Right cardiac atrium (tissue), 5 donors: ENCODE measurements at regions not wholly inside any gene's neighbourhood (a gene's known extent, or its start where the extent isn't known, plus 50 kb on each side); places are given as distances from the start of the nearest gene placed in this dataset.

Source experiments
- ATAC-seq, 2 donors: fragments of 200-7000 bp; cut with Tn5 transposase; one replicate each; pipeline versions ENCODE4 v1.8.0 to v1.9.1; 2020; ENCODE audit warnings: moderate library complexity in 2 of 2, mild to moderate bottlenecking in 1 of 2
- DNase-seq, 3 donors: peaks; one replicate each; pipeline ENCODE4 v3.0.0-alpha.2; 2020
- H3K27ac ChIP-seq: one replicate; pipeline ENCODE4 v1.5.1; 2013; ENCODE audit warnings: mild to moderate bottlenecking, low read length, control low read depth, moderate library complexity
- H3K27me3 ChIP-seq: one replicate; pipeline ENCODE4 v1.6.1; 2013; ENCODE audit not compliant: control insufficient read depth, insufficient read depth
- H3K4me1 ChIP-seq: one replicate; pipeline ENCODE4 v1.6.1; 2013; ENCODE audit warnings: low read length; ENCODE audit not compliant: control insufficient read depth, insufficient read depth
- H3K4me3 ChIP-seq: one replicate; pipeline ENCODE4 v1.5.1; 2013; ENCODE audit warnings: low read length, control low read depth
- H3K9me3 ChIP-seq: one replicate; pipeline ENCODE4 v1.6.1; 2013; ENCODE audit warnings: low read length; ENCODE audit not compliant: control insufficient read depth
- WGBS: extraction: QIAGEN DNeasy Blood & Tissue Kit; methylation state at CpG from one replicate; pipeline ENCODE4 v1.1.7; 2013; 5-methylcytosine and 5-hydroxymethylcytosine counted together
- intact Hi-C, 4 donors: fragments of 100-400 bp; cut with DNase I; formaldehyde crosslinking; loops; one replicate each; pipeline versions ENCODE4 v1.11.0 to v1.14.0; 2022 to 2023
- donor health status: healthy with polysubstance abuse.
- donor health status: DM: no; HTN: yes; CAD: no.
- donor health status: DM: no; HTN: no; CAD: no.
- donor health status: DM: no; HTN: yes; CAD: no; lungs with severe emphysema.
- donor health status: DM: yes; HTN: yes; CAD: no.

DNA sequence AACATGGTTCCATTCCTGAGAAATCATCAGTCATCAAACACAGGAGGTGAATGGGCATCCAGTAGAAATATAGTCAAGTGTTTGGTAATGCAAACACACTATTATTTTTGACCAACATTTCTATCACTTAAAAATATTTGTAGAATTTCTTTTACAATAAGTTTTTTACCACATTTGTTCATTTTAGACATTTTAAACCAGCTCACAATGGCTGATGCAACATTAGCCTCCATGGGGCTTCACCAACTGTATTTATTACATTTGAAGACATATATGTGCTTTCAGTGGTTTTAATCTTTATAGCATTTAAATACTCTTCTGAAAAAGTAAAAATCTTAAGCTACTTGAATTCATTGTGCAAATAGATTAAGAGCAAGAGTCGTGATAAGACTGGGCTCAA is 1201.4 kb upstream of the TMEM132C start:
- Histone ChIP-seq H3K9me3 (no peaks in the 10 kb centered on the region), H3K27me3 (no peaks in the 10 kb centered on the region), H3K4me1 (no peaks in the 10 kb centered on the region), H3K4me3 (no peak overlapping the region), H3K27ac (no peak overlapping the region)
- intact Hi-C loops = no loop called here
- DNase-seq (no peak), ATAC-seq (no peak)
- 51% methylated on average over 1 of the region's 1 CpG for WGBS

DNA sequence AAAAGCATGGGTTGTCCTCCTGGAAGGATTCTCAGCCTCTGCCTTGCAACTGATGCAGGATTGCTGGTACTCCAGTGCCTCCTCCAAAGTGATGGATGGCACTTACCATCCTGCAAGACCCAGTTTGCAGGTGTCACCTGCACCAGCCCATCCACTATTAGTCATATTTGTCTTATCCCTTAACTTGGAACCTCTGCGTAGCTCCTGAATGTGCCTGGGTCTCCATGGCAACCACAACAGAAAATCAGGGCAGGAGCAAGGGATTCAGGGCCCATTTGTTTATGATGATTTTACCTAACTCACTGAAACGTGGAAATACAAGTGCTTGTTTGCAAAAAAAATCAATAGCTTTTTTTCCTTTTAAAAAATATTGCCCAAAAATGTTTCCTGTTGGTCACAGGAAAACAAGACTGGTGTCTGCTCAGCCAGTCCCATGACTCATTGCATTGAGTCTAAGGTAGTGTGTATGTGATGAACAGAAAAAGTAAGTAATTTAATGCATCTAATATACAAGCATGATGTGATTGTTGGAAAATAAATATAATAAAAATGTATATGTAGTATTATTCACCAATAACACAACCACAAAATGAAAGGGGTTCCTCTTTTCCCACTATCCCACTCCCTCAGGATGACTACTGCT is 1196.3 kb upstream of the TMEM132C start:
- Histone ChIP-seq H3K9me3 (no peaks in the 10 kb centered on the region), H3K4me3 (no peak overlapping the region), H3K27ac (no peak overlapping the region), H3K4me1 (no peaks in the 10 kb centered on the region), H3K27me3 (no peaks in the 10 kb centered on the region)
- no peak for DNase-seq
- 19% methylated on average over 2 of the region's 2 CpGs for WGBS
- intact Hi-C loops = no loop called here
- ATAC-seq = no peak

DNA sequence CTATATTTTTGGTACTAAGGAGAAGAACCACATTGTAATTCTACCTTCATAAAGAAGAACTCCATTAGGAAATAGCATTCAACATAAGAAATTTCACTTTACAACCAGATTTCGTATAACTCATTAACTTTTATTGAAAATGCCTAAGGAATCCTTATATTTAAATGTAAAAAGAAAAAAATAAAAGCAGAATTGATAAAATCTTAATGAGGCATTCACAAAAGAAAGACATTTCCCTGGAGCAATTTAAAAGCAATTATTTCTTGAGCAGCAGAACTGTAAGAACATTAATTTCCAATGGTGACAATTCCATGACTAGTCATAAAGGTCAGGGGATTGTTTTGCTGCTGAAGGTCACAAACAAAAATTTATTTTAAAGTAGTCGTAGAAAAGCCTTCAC is 1192.8 kb upstream of the TMEM132C start:
- DNase-seq (no peak), ATAC-seq (no peak)
- H3K4me3 ChIP-seq = no peak overlapping the region
- no peaks in the 10 kb centered on the region for H3K9me3 ChIP-seq
- no peak overlapping the region for H3K27ac ChIP-seq
- no peaks in the 10 kb centered on the region for H3K4me1 ChIP-seq
- intact Hi-C loops = no loop called here
- 73% methylated on average over 2 of the region's 2 CpGs for WGBS
- H3K27me3 ChIP-seq = no peaks in the 10 kb centered on the region

DNA sequence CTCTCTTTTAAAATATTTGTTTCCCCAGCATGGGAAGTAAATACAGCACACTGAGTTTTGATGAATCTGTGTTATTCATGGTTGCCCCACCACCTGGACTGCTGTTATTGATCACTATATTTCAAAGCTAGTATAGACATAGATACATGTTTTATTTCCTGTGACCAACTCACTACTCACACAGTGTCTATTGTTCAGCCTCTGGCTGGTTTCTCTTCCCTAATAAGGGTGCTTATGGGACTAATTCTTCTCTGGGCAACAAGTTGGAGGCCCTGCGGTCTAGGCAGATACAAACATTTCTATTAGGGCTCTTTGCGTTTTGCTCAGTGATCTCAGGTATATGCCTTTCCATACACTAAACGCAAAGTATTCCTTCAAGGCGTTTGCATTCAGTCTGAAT is 1191.0 kb upstream of the TMEM132C start:
- no peak for ATAC-seq
- no peak for DNase-seq
- no peak overlapping the region for H3K4me3 ChIP-seq
- WGBS = 91% methylated on average over 4 of the region's 4 CpGs
- no peaks in the 10 kb centered on the region for H3K4me1 ChIP-seq
- H3K27ac ChIP-seq = no peak overlapping the region
- intact Hi-C loops = no loop called here
- H3K9me3 ChIP-seq = no peaks in the 10 kb centered on the region
- H3K27me3 ChIP-seq = no peaks in the 10 kb centered on the region

DNA sequence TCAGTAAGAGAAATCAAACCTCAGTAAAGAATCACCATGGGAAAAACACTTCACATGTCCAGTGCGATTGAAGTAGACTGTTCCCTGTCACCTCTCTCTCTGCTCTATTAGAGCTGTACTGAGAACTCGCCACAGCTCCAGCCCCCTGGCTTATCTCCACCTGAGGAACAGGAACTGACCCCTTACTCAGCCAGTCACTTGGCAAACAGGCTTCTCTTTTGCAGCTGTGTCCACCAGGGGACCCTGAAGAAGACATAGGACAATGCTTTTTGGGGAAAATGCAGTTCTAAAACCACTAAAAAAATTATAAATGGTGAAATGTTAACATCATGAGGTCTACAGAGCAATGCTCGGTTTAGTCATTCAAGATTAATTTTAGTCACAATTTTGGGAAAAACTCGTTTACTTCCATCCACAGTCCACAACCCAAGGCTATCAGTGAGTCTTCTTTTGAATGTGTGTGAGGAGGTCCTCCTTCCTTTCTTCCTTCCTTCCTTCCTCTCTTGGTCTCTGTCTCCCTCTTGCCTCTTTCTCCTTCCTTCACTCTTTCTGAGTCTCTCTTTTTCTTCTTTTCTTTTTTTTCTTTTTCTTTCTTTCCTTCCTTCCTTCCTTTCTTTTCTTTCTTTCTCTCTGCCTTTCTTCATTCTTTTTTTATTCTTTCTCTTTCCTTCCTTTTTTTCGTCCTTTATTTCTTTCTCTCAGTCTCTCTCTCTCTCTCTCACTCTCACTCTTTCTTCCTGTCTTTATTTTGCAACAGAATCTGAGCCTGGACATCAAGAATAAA is 1189.5 kb upstream of the TMEM132C start:
- H3K27me3 ChIP-seq = no peaks in the 10 kb centered on the region
- ATAC-seq (no peak), DNase-seq (no peak)
- 62% methylated on average over 5 of the region's 5 CpGs for WGBS
- H3K27ac ChIP-seq = no peak overlapping the region
- intact Hi-C loops = no loop called here
- no peaks in the 10 kb centered on the region for H3K9me3 ChIP-seq
- no peaks in the 10 kb centered on the region for H3K4me1 ChIP-seq
- H3K4me3 ChIP-seq = no peak overlapping the region

DNA sequence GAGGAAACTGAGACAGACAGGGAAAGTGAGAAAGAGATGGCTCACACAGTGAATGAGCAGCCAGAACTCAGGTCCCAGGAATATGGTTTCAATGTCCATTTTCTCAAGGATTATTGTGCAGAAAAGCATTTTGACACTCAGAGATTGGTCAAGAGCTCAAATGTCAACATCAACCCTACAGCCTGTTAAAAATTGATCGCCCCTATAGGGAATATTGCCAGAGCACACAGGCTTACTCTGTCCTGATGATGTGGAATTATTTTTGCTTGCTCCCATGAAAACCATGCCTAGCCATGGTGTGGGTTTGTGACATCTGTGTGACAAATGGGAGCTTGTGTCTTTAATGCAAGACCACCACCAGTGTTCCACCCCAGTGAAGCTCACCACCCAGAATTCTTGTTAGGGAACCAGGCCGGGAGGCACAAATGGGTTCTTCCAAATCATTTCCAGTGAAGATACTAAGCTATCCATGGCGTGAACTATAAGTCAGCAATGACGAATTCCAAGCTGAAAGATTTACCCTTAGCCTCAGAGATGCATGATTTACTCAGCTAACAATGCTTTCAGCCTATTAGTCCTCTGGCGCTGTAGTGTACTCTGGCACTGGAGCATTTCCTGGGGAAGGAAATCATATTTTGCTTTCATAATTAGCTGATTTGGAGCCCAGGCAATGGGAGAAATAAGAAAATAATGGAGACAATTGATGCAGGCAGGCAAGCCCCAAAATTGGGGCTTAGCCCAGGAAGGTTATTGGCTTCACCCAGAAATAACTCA is 1188.2 kb upstream of the TMEM132C start:
- Histone ChIP-seq H3K9me3 (no peaks in the 10 kb centered on the region), H3K27ac (no peak overlapping the region), H3K4me1 (no peaks in the 10 kb centered on the region), H3K4me3 (no peak overlapping the region), H3K27me3 (no peaks in the 10 kb centered on the region)
- intact Hi-C loops = no loop called here
- DNase-seq (no peak), ATAC-seq (peak in 1 of 2 donors; percentile 35)
- 62% methylated on average over 5 of the region's 5 CpGs for WGBS

DNA sequence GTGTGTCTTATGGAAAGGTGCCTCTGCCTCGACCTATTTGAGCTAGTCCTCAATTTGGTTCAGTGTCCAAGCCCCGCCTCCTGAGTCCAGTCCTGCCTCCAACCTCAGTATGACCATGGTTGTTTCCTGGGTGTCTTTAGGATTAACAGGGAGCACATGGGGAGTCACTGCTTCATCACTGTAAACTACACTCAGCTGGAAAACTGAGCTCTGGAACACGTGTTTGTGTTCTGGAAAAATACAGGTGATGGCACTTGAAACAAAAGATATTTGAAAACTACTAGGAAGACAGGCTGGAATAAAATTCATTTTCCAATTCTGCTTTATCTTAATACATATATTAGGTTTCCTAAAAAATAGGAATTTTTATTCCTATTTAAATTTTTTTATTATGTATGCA is 1187.3 kb upstream of the TMEM132C start:
- no peak for ATAC-seq
- H3K27ac ChIP-seq = no peak overlapping the region
- H3K27me3 ChIP-seq = no peaks in the 10 kb centered on the region
- H3K4me3 ChIP-seq = no peak overlapping the region
- H3K9me3 ChIP-seq = no peaks in the 10 kb centered on the region
- 73% methylated on average over 3 of the region's 3 CpGs for WGBS
- intact Hi-C loops = no loop called here
- DNase-seq = no peak
- no peaks in the 10 kb centered on the region for H3K4me1 ChIP-seq

DNA sequence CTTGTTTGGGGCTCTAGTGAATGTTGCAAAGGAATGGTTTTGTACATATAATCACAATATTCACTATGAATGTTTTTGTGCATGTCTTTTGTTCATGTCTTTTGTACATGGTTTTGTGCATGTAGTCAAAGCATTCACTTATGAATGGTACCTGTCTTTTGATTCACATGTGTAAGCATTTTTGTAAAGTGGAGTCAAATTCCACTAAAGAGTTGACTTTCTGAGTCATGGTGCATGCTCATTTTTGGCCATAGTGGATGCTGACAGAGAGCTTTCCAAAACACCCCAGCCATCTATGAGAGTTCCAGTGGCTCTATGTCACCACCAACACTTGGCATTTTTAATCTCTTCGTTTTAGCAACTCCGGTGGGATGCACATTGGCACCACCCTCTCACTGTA is 1185.9 kb upstream of the TMEM132C start:
- no peaks in the 10 kb centered on the region for H3K9me3 ChIP-seq
- H3K4me3 ChIP-seq = no peak overlapping the region
- 90% methylated on average over 2 of the region's 2 CpGs for WGBS
- H3K27me3 ChIP-seq = no peaks in the 10 kb centered on the region
- no peak overlapping the region for H3K27ac ChIP-seq
- DNase-seq (no peak), ATAC-seq (no peak)
- intact Hi-C loops = no loop called here
- H3K4me1 ChIP-seq = no peaks in the 10 kb centered on the region

DNA sequence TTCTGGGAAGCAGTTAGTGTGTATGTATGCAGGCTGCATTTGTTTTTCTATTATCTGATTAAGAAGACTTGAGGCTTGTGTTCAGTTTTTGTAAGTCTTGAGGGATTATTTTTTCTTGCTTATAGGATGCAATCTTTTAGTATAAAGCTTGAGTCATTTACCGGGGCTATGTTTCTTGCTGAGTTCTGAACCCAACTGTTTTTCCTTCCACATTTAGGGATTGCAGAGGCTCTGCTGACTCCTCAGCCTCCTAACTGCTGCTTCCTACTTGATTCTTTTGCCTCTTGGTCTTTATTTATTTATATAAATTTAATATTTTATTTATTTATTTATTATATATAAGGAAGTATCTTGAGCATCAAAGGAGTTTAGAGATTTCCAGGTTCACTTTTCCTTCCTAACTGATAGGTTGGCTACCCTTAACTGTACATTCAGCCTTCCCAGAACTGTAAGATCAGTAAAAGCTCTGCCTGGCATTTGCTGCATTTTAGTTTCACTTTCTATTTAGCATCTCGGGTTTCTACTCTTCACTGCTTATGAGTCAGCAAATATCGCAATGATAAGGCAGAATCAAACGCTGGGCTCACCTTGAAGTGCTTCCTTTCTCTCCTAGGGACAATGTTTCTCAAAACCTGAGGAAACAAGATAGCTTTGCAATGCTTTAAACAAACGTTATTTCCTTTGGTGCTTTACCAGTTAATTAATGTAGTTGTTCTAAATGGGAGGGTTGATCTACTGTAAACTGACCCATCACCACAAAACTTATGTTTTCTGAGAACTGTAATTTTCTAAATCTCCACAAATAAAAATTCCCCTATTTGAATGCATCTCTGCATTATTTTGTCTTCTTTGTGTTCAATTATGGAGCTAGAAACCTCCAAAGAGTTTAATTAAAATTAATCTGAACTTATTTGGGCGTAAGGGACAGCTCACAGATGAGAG is 1183.7 kb upstream of the TMEM132C start:
- intact Hi-C loops = no loop called here
- H3K27ac ChIP-seq = no peak overlapping the region
- H3K4me1 ChIP-seq = no peaks in the 10 kb centered on the region
- ATAC-seq = peak; percentile 77 to 84
- H3K9me3 ChIP-seq = no peaks in the 10 kb centered on the region
- no peaks in the 10 kb centered on the region for H3K27me3 ChIP-seq
- WGBS = 20% methylated on average over 6 of the region's 6 CpGs
- DNase-seq = no peak
- peak overlapping the region; percentile 58 for H3K4me3 ChIP-seq

DNA sequence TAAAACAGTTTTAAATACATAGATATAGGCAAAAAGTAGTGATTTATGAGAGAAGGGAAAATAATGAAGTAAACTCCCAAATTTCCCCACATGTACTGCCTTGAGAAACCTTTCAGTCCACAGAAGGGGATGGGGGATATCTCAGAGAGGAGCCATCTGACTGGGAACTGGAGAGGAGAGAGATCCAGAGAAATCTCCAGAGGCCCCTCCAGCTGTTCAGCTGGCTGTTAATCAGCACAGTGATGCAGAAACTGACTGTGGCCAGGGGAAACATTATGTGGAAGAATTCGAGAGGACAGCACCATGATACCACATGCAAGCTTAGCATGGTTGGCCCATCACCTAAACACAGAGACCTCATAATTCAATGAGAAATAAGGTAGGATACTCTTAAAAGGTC is 1165.9 kb upstream of the TMEM132C start:
- Histone ChIP-seq H3K27me3 (no peaks in the 10 kb centered on the region), H3K4me3 (no peak overlapping the region), H3K27ac (no peak overlapping the region), H3K9me3 (no peaks in the 10 kb centered on the region), H3K4me1 (no peaks in the 10 kb centered on the region)
- DNase-seq (no peak), ATAC-seq (no peak)
- intact Hi-C loops = loop anchor here in 2 of 4 donors (10.0 kb wide), 3 partner anchors 194 to 284 kb away; no protein-coding TSS in a partner anchor
- WGBS = 50% methylated on average over 1 of the region's 1 CpG
